WTC11 (cell line): ENCODE measurements at regions not wholly inside any gene's neighbourhood (a gene's known extent, or its start where the extent isn't known, plus 50 kb on each side); places are given as distances from the start of the nearest gene placed in this dataset.

Experiments used
- ATAC-seq: fragments of 200-7000 bp; cut with Tn5 transposase; 2 replicates; pipeline ENCODE4 v1.10.0; 2021; ENCODE audit warnings: mild to moderate bottlenecking, moderate library complexity
- CTCF ChIA-PET: fragments of 300-600 bp; sonication (Branson Sonifier 250); formaldehyde crosslinking; loops from one replicate; lab custom pipeline; 2021; ENCODE audit warnings: antibody characterized with exemption; lab: Charles Lee
- POLR2A ChIA-PET: fragments of 350-600 bp; sonication (Branson Sonifier 250); formaldehyde crosslinking; loops from one replicate; lab custom pipeline; 2021; ENCODE audit warnings: antibody characterized with exemption; lab: Charles Lee
- DNase-seq: peaks from one replicate; pipeline ENCODE4 v3.0.0; 2021; ENCODE audit warnings: low spot score
- H3K27ac Mint-ChIP-seq: 2 replicates; pipeline ENCODE4 v1.8.0; 2021; ENCODE audit warnings: mixed read lengths
- H3K27me3 Mint-ChIP-seq: 2 replicates; pipeline ENCODE4 v1.8.0; 2021; ENCODE audit warnings: low read depth, mild to moderate bottlenecking, moderate library complexity, mixed read lengths
- H3K36me3 Mint-ChIP-seq: 2 replicates; pipeline ENCODE4 v1.8.0; 2021; ENCODE audit warnings: mixed read lengths
- H3K4me1 Mint-ChIP-seq: 2 replicates; pipeline ENCODE4 v1.8.0; 2022; ENCODE audit warnings: mixed read lengths
- H3K4me3 Mint-ChIP-seq: 2 replicates; pipeline ENCODE4 v1.8.0; 2021; ENCODE audit warnings: mild to moderate bottlenecking, moderate library complexity, mixed read lengths
- H3K9me3 Mint-ChIP-seq: 2 replicates; pipeline ENCODE4 v1.8.0; 2021; ENCODE audit warnings: mixed read lengths
- AR ChIP-seq: fragments of 250-450 bp; sonication (Bioruptor Pico); IDR thresholded peaks from 2 replicates; pipeline ENCODE4 v1.9.0; 2021; ENCODE audit warnings: mild to moderate bottlenecking
- ATF3 ChIP-seq: sonication (generic); formaldehyde crosslinking; conservative IDR thresholded peaks from 2 replicates; pipeline ENCODE4 v1.8.1; 2022; ENCODE audit warnings: mild to moderate bottlenecking, missing genetic modification reagents
- CREB1 ChIP-seq: sonication (generic); formaldehyde crosslinking; IDR thresholded peaks from 2 replicates; pipeline ENCODE4 v1.8.0; 2023; ENCODE audit warnings: mild to moderate bottlenecking, missing genetic modification reagents
- ERG ChIP-seq: fragments of 250-450 bp; sonication (Bioruptor Pico); IDR thresholded peaks from 2 replicates; pipeline ENCODE4 v1.8.0; 2021; ENCODE audit warnings: mild to moderate bottlenecking
- HMGA2 ChIP-seq: fragments of 250-450 bp; sonication (Bioruptor Pico); IDR thresholded peaks from 2 replicates; pipeline ENCODE4 v1.4.0; 2021; ENCODE audit warnings: mild to moderate bottlenecking, moderate library complexity
- HMGXB4 ChIP-seq: sonication (generic); formaldehyde crosslinking; IDR thresholded peaks from 2 replicates; pipeline ENCODE4 v1.8.1; 2023; ENCODE audit warnings: mild to moderate bottlenecking, moderate library complexity, missing genetic modification reagents
- IRF1 ChIP-seq: sonication (generic); formaldehyde crosslinking; IDR thresholded peaks from 2 replicates; pipeline ENCODE4 v1.8.0; 2023; ENCODE audit warnings: missing genetic modification reagents
- IRF2 ChIP-seq: sonication (generic); formaldehyde crosslinking; IDR thresholded peaks from 2 replicates; pipeline ENCODE4 v1.8.0; 2022; ENCODE audit warnings: low read depth, missing genetic modification reagents, borderline replicate concordance
- KAT7 ChIP-seq: sonication (generic); formaldehyde crosslinking; IDR thresholded peaks from 2 replicates; pipeline ENCODE4 v1.8.1; 2023; ENCODE audit warnings: missing genetic modification reagents, mild to moderate bottlenecking, borderline replicate concordance
- MYBL2 ChIP-seq: sonication (generic); formaldehyde crosslinking; IDR thresholded peaks from 2 replicates; pipeline ENCODE4 v1.8.1; 2023; ENCODE audit warnings: mild to moderate bottlenecking, moderate library complexity, missing genetic modification reagents
- NFE2L1 ChIP-seq: sonication (generic); formaldehyde crosslinking; IDR thresholded peaks from 2 replicates; pipeline ENCODE4 v1.8.1; 2023; ENCODE audit warnings: missing genetic modification reagents
- NFYB ChIP-seq: sonication (generic); formaldehyde crosslinking; conservative IDR thresholded peaks from 2 replicates; pipeline ENCODE4 v1.8.0; 2022; ENCODE audit warnings: low read depth, missing genetic modification reagents
- TEAD1 ChIP-seq: sonication (generic); formaldehyde crosslinking; IDR thresholded peaks from 2 replicates; pipeline ENCODE4 v1.8.0; 2022; ENCODE audit warnings: mild to moderate bottlenecking, missing genetic modification reagents
- USF1 ChIP-seq: sonication (generic); formaldehyde crosslinking; IDR thresholded peaks from 2 replicates; pipeline ENCODE4 v1.8.0; 2022; ENCODE audit warnings: mild to moderate bottlenecking, missing genetic modification reagents
- ZMAT4 ChIP-seq: fragments of 250-450 bp; sonication (Bioruptor Pico); IDR thresholded peaks from 2 replicates; pipeline ENCODE4 v1.9.0; 2021; ENCODE audit warnings: mild to moderate bottlenecking
- ZNF121 ChIP-seq: sonication (generic); formaldehyde crosslinking; IDR thresholded peaks from 2 replicates; pipeline ENCODE4 v1.8.0; 2023; ENCODE audit warnings: missing genetic modification reagents
- ZNF138 ChIP-seq: sonication (generic); formaldehyde crosslinking; conservative IDR thresholded peaks from 2 replicates; pipeline ENCODE4 v1.8.1; 2022; ENCODE audit warnings: mild to moderate bottlenecking, moderate library complexity, missing genetic modification reagents
- ZNF263 ChIP-seq: sonication (generic); formaldehyde crosslinking; IDR thresholded peaks from 2 replicates; pipeline ENCODE4 v1.8.1; 2022; ENCODE audit warnings: low read depth, mild to moderate bottlenecking, moderate library complexity, missing genetic modification reagents
- ZNF396 ChIP-seq: fragments of 250-450 bp; sonication (Bioruptor Pico); IDR thresholded peaks from 2 replicates; pipeline ENCODE4 v1.8.0; 2021; ENCODE audit warnings: mild to moderate bottlenecking, moderate library complexity, borderline replicate concordance
- ZNF416 ChIP-seq: fragments of 250-450 bp; sonication (Bioruptor Pico); IDR thresholded peaks from 2 replicates; pipeline ENCODE4 v1.9.0; 2021; ENCODE audit warnings: mild to moderate bottlenecking, inconsistent platforms
- ZNF532 ChIP-seq: fragments of 250-450 bp; sonication (Bioruptor Pico); IDR thresholded peaks from 2 replicates; pipeline ENCODE4 v1.9.0; 2021; ENCODE audit warnings: mild to moderate bottlenecking, borderline replicate concordance

GRCh38 chr22:40107244-40107643 lies 70.5 kb upstream of the TNRC6B start (continued):
- no peak for TF ChIP-seq ZNF532 (CRISPR knock-in tag)
- TF ChIP-seq IRF1 (CRISPR knock-in tag): no peak
- TF ChIP-seq ZNF138: no peak
- no peak for TF ChIP-seq IRF2 (CRISPR knock-in tag)
- no peak for TF ChIP-seq ATF3 (CRISPR knock-in tag)
- no peak for TF ChIP-seq ZNF263 (CRISPR knock-in tag)
- no peak for TF ChIP-seq NFE2L1 (CRISPR knock-in tag)
- TF ChIP-seq KAT7 (CRISPR knock-in tag): no peak
- TF ChIP-seq HMGA2 (CRISPR knock-in tag): no peak
- no peak for TF ChIP-seq ERG (CRISPR knock-in tag)
- no peak for TF ChIP-seq ZNF396 (CRISPR knock-in tag)
- no peak for TF ChIP-seq MYBL2 (CRISPR knock-in tag)
- TF ChIP-seq ZMAT4 (CRISPR knock-in tag): no peak

- Mint-ChIP-seq H3K27ac (no peak overlapping the region), H3K4me3 (no peak overlapping the region), H3K27me3 (no peaks in the 10 kb centered on the region), H3K36me3 (no peaks in the 10 kb centered on the region), H3K9me3 (no peaks in the 10 kb centered on the region), H3K4me1 (peaks cover 8% of the 10 kb centered on the region; the same call in 1 of the 2 replicates)
- ChIA-PET POLR2A (no interaction called here), CTCF (no interaction called here)
- ATAC-seq (no peak), DNase-seq (no peak)
- no peak for TF ChIP-seq ZNF416 (CRISPR knock-in tag)
- TF ChIP-seq, all 79 proteins: peak for 0
Measured at GRCh38 chr22:40107851-40108378, 69.8 kb upstream of the TNRC6B start.

GRCh38 chr22:40108396-40108795 lies 69.3 kb upstream of the TNRC6B start:
- DNase-seq: no peak
- Mint-ChIP-seq H3K27ac (no peak overlapping the region), H3K27me3 (no peaks in the 10 kb centered on the region), H3K4me3 (no peak overlapping the region), H3K9me3 (no peaks in the 10 kb centered on the region), H3K4me1 (peaks cover 8% of the 10 kb centered on the region; the same call in 1 of the 2 replicates), H3K36me3 (no peaks in the 10 kb centered on the region)
- ATAC-seq: no peak
- CTCF ChIA-PET: no interaction called here
- POLR2A ChIA-PET: no interaction called here
- TF ChIP-seq IRF2 (CRISPR knock-in tag): no peak
- TF ChIP-seq CREB1: no peak
- TF ChIP-seq USF1 (CRISPR knock-in tag): no peak
- TF ChIP-seq ZNF121 (CRISPR knock-in tag): no peak
- no peak for TF ChIP-seq TEAD1
- TF ChIP-seq ATF3 (CRISPR knock-in tag): no peak
- TF ChIP-seq NFYB (CRISPR knock-in tag): no peak
- TF ChIP-seq HMGXB4 (CRISPR knock-in tag): no peak
- TF ChIP-seq AR (CRISPR knock-in tag): no peak
